H1 (cell line): ENCODE measurements at regions not wholly inside any gene's neighbourhood (a gene's known extent, or its start where the extent isn't known, plus 50 kb on each side); places are given as distances from the start of the nearest gene placed in this dataset.

ENCODE experiments used
- CTCF ChIA-PET: fragments of 300-600 bp; sonication (Branson Sonifier 250); formaldehyde crosslinking; loops from one replicate; lab custom pipeline; 2021; ENCODE audit not compliant: partially characterized antibody; lab: Charles Lee
- POLR2A ChIA-PET: fragments of 300-600 bp; sonication (Branson Sonifier 250); formaldehyde crosslinking; loops from one replicate; lab custom pipeline; 2021; ENCODE audit warnings: inconsistent platforms; ENCODE audit not compliant: partially characterized antibody; lab: Charles Lee
- DNase-seq, 2 experiments: peaks; one replicate each; pipeline versions ENCODE4 v3.0.0 to v3.0.0-alpha.2; 2010 to 2022; ENCODE audit warnings: low spot score in 2 of 2, low read depth in 1 of 2, mixed read lengths in 1 of 2
- FAIRE-seq: peaks from 2 replicates; lab custom pipeline; 2011; peaks lifted over from hg19 to GRCh38; lab: Jason Lieb, UNC
- H2AFZ ChIP-seq: 2 replicates; pipeline ENCODE4 v1.8.1; 2012; ENCODE audit warnings: low read length, inconsistent platforms
- H2AK5ac ChIP-seq: 2 replicates; pipeline ENCODE4 v1.6.1; 2013; ENCODE audit warnings: low read depth, low read length
- H2BK120ac ChIP-seq: replicated peaks from 2 replicates; pipeline ENCODE3; 2013; ENCODE audit warnings: low read depth, low read length, inconsistent platforms
- H2BK12ac ChIP-seq: 2 replicates; pipeline ENCODE4 v1.6.1; 2013; ENCODE audit warnings: low read depth, low read length
- H2BK15ac ChIP-seq: 2 replicates; pipeline ENCODE4 v1.6.1; 2013; ENCODE audit warnings: low read length
- H2BK20ac ChIP-seq: 2 replicates; pipeline ENCODE4 v1.6.1; 2013; ENCODE audit warnings: low read length
- H2BK5ac ChIP-seq: 2 replicates; pipeline ENCODE4 v1.6.1; 2013; ENCODE audit warnings: low read depth, low read length
- H3K14ac ChIP-seq: 2 replicates; pipeline ENCODE4 v1.6.1; 2013; ENCODE audit warnings: inconsistent platforms; ENCODE audit not compliant: insufficient read length
- H3K18ac ChIP-seq: 2 replicates; pipeline ENCODE4 v1.6.1; 2013; ENCODE audit warnings: low read length; ENCODE audit errors: extremely low read depth
- H3K23ac ChIP-seq: 2 replicates; pipeline ENCODE4 v1.6.1; 2013; ENCODE audit warnings: inconsistent platforms; ENCODE audit not compliant: insufficient read length
- H3K23me2 ChIP-seq: 2 replicates; pipeline ENCODE4 v1.6.1; 2013; ENCODE audit warnings: low read depth, low read length
- H3K27ac ChIP-seq: 2 replicates; pipeline ENCODE4 v1.6.1; 2011; ENCODE audit warnings: low read depth, low read length, inconsistent platforms
- H3K27me3 ChIP-seq, 4 experiments: replicated peaks in 1 of 4; 1 replicate in 1 of 4; 2 replicates in 3 of 4; pipeline versions ENCODE4 v1.6.1 to v1.8.1; 2011 to 2013; ENCODE audit warnings: low read length in 3 of 4, mild to moderate bottlenecking in 3 of 4, inconsistent platforms in 2 of 4, mixed read lengths in 2 of 4, moderate library complexity in 1 of 4; ENCODE audit not compliant: control insufficient read depth in 3 of 4, insufficient read depth in 3 of 4; ENCODE audit errors: extremely low read depth in 1 of 4
- H3K36me3 ChIP-seq, 4 experiments: 2 replicates each; pipeline versions ENCODE4 v1.6.1 to v1.8.1; 2011 to 2013; ENCODE audit warnings: mild to moderate bottlenecking in 4 of 4, low read length in 3 of 4, moderate library complexity in 2 of 4, control low read depth in 1 of 4, inconsistent platforms in 1 of 4; ENCODE audit not compliant: insufficient read depth in 4 of 4, control insufficient read depth in 2 of 4
- H3K4ac ChIP-seq: replicated peaks from 2 replicates; pipeline ENCODE3; 2013; ENCODE audit warnings: low read length, low read depth, mixed read lengths, inconsistent platforms; ENCODE audit not compliant: insufficient read length
- H3K4me1 ChIP-seq, 4 experiments: replicated peaks in 1 of 4; 1 replicate in 1 of 4; 2 replicates in 3 of 4; pipeline versions ENCODE4 v1.6.1 to v1.8.1; 2011 to 2013; ENCODE audit warnings: low read length in 3 of 4, inconsistent platforms in 2 of 4, mixed read lengths in 1 of 4; ENCODE audit not compliant: insufficient read depth in 4 of 4, control insufficient read depth in 3 of 4
- H3K4me2 ChIP-seq, 2 experiments: 2 replicates each; pipeline versions ENCODE4 v1.6.1 to v1.8.1; 2011 to 2013; ENCODE audit warnings: low read depth in 2 of 2, low read length in 2 of 2, control low read depth in 1 of 2, inconsistent platforms in 1 of 2, mild to moderate bottlenecking in 1 of 2; ENCODE audit not compliant: insufficient read depth in 1 of 2
- H3K4me3 ChIP-seq, 4 experiments: fragments of 200-600, 300-600 bp in 1 of 4; sonication (generic), shearing (Covaris generic), sonication (Bioruptor Twin) in 1 of 4; 2 replicates each; pipeline versions ENCODE4 v1.5.1 to v1.8.1; 2011 to 2016; ENCODE audit warnings: low read length in 4 of 4, low read depth in 3 of 4, control low read depth in 2 of 4, inconsistent platforms in 2 of 4, mild to moderate bottlenecking in 2 of 4, mixed read lengths in 1 of 4, moderate library complexity in 1 of 4; ENCODE audit not compliant: insufficient read depth in 2 of 4; ENCODE audit errors: extremely low read depth in 1 of 4
- H3K56ac ChIP-seq: replicated peaks from 2 replicates; pipeline ENCODE3; 2013; ENCODE audit warnings: low read depth, mild to moderate bottlenecking, mixed read lengths, low read length, inconsistent platforms; ENCODE audit not compliant: insufficient read length
- H3K79me1 ChIP-seq: 2 replicates; pipeline ENCODE4 v1.6.1; 2013; ENCODE audit warnings: low read depth, low read length, control low read depth
- H3K79me2 ChIP-seq, 2 experiments: 2 replicates each; pipeline versions ENCODE4 v1.6.1 to v1.8.1; 2012 to 2013; ENCODE audit warnings: low read length in 2 of 2, mild to moderate bottlenecking in 2 of 2, inconsistent platforms in 1 of 2; ENCODE audit not compliant: insufficient read depth in 2 of 2, control insufficient read depth in 1 of 2
- H3K9ac ChIP-seq, 4 experiments: replicated peaks in 1 of 4; 1 replicate in 1 of 4; 2 replicates in 3 of 4; pipeline versions ENCODE4 v1.6.1 to v1.8.1; 2011 to 2013; ENCODE audit warnings: low read depth in 3 of 4, low read length in 3 of 4, control low read depth in 2 of 4, mild to moderate bottlenecking in 2 of 4, moderate library complexity in 2 of 4, inconsistent platforms in 1 of 4; ENCODE audit errors: extremely low read depth in 1 of 4
- H3K9me3 ChIP-seq, 2 experiments: 2 replicates each; pipeline versions ENCODE4 v1.6.1 to v1.8.1; 2012 to 2013; ENCODE audit warnings: mild to moderate bottlenecking in 2 of 2, moderate library complexity in 2 of 2, control low read depth in 1 of 2, inconsistent platforms in 1 of 2, low read depth in 1 of 2, low read length in 1 of 2, mixed read lengths in 1 of 2; ENCODE audit not compliant: insufficient read depth in 2 of 2
- H4K20me1 ChIP-seq, 2 experiments: replicated peaks in 1 of 2; 2 replicates each; pipeline versions ENCODE3 to v1.8.1; 2011 to 2013; ENCODE audit warnings: inconsistent platforms in 2 of 2, low read length in 2 of 2, mild to moderate bottlenecking in 1 of 2; ENCODE audit not compliant: insufficient read depth in 2 of 2, control insufficient read depth in 1 of 2
- H4K5ac ChIP-seq: 2 replicates; pipeline ENCODE4 v1.6.1; 2013; ENCODE audit warnings: low read length, low read depth, mixed read lengths, inconsistent platforms; ENCODE audit not compliant: insufficient read length
- H4K8ac ChIP-seq: 2 replicates; pipeline ENCODE4 v1.8.0; 2013; ENCODE audit warnings: mild to moderate bottlenecking, moderate library complexity, low read length, inconsistent platforms; ENCODE audit not compliant: insufficient read depth; ENCODE audit errors: extremely low read depth
- H4K91ac ChIP-seq: replicated peaks from 2 replicates; pipeline ENCODE3; 2013; ENCODE audit warnings: low read length, mixed read lengths, inconsistent platforms; ENCODE audit not compliant: insufficient read length
- BCL11A ChIP-seq, 2 experiments: IDR thresholded peaks; one replicate each; pipeline ENCODE4 v1.6.1; 2011; ENCODE audit warnings: low read depth in 2 of 2, low read length in 2 of 2, mild to moderate bottlenecking in 2 of 2
- EP300 ChIP-seq, 2 experiments: IDR thresholded peaks; 1 replicate in 1 of 2; 2 replicates in 1 of 2; pipeline ENCODE4 v1.6.1; 2011 to 2012; ENCODE audit warnings: low read depth in 2 of 2, low read length in 2 of 2, mild to moderate bottlenecking in 2 of 2, borderline replicate concordance in 1 of 2, inconsistent platforms in 1 of 2, moderate library complexity in 1 of 2
- JUND ChIP-seq: IDR thresholded peaks from 2 replicates; pipeline ENCODE4 v1.6.1; 2011; ENCODE audit warnings: mild to moderate bottlenecking, improper control_type of control experiment, low read length
- MAX ChIP-seq: IDR thresholded peaks from 2 replicates; pipeline ENCODE4 v1.6.1; 2012; ENCODE audit warnings: inconsistent platforms
- NRF1 ChIP-seq: IDR thresholded peaks from 2 replicates; pipeline ENCODE4 v1.6.1; 2011; ENCODE audit warnings: mild to moderate bottlenecking, low read depth, low read length, improper control_type of control experiment
- POU5F1 ChIP-seq: IDR thresholded peaks from 2 replicates; pipeline ENCODE4 v1.6.1; 2011; ENCODE audit warnings: low read depth, mild to moderate bottlenecking, low read length, moderate library complexity
- RBBP5 ChIP-seq: IDR thresholded peaks from 2 replicates; pipeline ENCODE4 v1.7.1; 2012; ENCODE audit warnings: low read depth, mild to moderate bottlenecking, inconsistent platforms, low read length, moderate library complexity, borderline replicate concordance
- SAP30 ChIP-seq: fragments of 300-600 bp; sonication (generic); IDR thresholded peaks from 2 replicates; pipeline ENCODE4 v1.7.1; 2012; ENCODE audit warnings: low read length, moderate library complexity, mild to moderate bottlenecking, inconsistent platforms; ENCODE audit not compliant: insufficient read depth, insufficient replicate concordance
- WGBS, 2 experiments: shearing (Covaris generic) in 1 of 2; methylation state at CpG; one replicate each; pipeline versions ENCODE4 v1.1.6 to v1.1.7; 2013 to 2015; ENCODE audit warnings: low lambda C conversion rate in 2 of 2, mixed read lengths in 2 of 2, inconsistent platforms in 1 of 2, low coverage in 1 of 2, missing lambda C conversion rate in 1 of 2; ENCODE audit not compliant: insufficient replicate concordance in 2 of 2, insufficient coverage in 1 of 2, insufficient read length in 1 of 2; ENCODE audit errors: extremely low coverage in 1 of 2, missing lambda C conversion rate in 1 of 2; 5-methylcytosine and 5-hydroxymethylcytosine counted together

GRCh38 chr2:67286981-67287759, 110.0 kb upstream of the ETAA1 start:
- Histone ChIP-seq H3K79me1 (no peaks in the 10 kb centered on the region), H2BK15ac (no peak overlapping the region), H2BK20ac (no peak overlapping the region), H2BK120ac (no peak overlapping the region), H4K20me1 (no peaks in the 10 kb centered on the region), H3K27me3 (no peaks in the 10 kb centered on the region), H4K5ac (no peak overlapping the region), H3K36me3 (no peaks in the 10 kb centered on the region), H3K4me2 (no peak overlapping the region), H3K27ac (no peak overlapping the region), H3K4ac (no peak overlapping the region), H3K14ac (no peak overlapping the region), H3K56ac (no peak overlapping the region), H3K18ac (no peak overlapping the region), H2AK5ac (no peak overlapping the region), H3K4me3 (no peak overlapping the region), H3K9me3 (no peaks in the 10 kb centered on the region), H2AFZ (no peak overlapping the region), H3K23ac (no peak overlapping the region), H2BK12ac (no peak overlapping the region), H3K4me1 (peaks cover 0 to 5% (median 2%) of the 10 kb centered on the region in 4 experiments; a peak in 2 of 7 replicates), H4K91ac (no peak overlapping the region), H3K79me2 (no peaks in the 10 kb centered on the region), H4K8ac (no peak overlapping the region), H3K9ac (no peak overlapping the region), H2BK5ac (no peak overlapping the region), H3K23me2 (no peaks in the 10 kb centered on the region)
- ChIA-PET CTCF (interaction anchor here (0.6 to 1.1 kb wide), 3 partner anchors 10 to 145 kb away, joined by 3 to 4 read pairs (median 3); no protein-coding TSS in a partner anchor), POLR2A (no interaction called here)
- 82% methylated on average over 2 of the region's 2 CpGs; no CpG with 5 or more reads in 1 of the 2 experiments for WGBS, 2 experiments
- no peak for DNase-seq
- no peak for FAIRE-seq
- TF ChIP-seq RBBP5 (no peak), POU5F1 (no peak), BCL11A (IDR thresholded peaks at IDR 0.05; ENCODE audit: low read depth in 2 of 2, low read length in 2 of 2) (no peak), SAP30 (no peak), EP300 (IDR thresholded peaks at IDR 0.05; ENCODE audit: borderline replicate concordance in 1 of 2, low read depth in 2 of 2, low read length in 2 of 2) (no peak), MAX (no peak), NRF1 (no peak), JUND (no peak)
